Fibroblast of pulmonary artery (primary cell): ENCODE measurements at regions not wholly inside any gene's neighbourhood (a gene's known extent, or its start where the extent isn't known, plus 50 kb on each side); places are given as distances from the start of the nearest gene placed in this dataset.
"Not testable (repeated sequence)": the region's sequence is repeated elsewhere in the genome, so short reads cannot be mapped to it uniquely, and the experiment has no call there.

ENCODE experiments used
- DNase-seq: peaks from one replicate; pipeline ENCODE4 v3.0.0-alpha.2; 2010; ENCODE audit warnings: low read depth
- H3K4me3 ChIP-seq: replicated peaks from 2 replicates; pipeline ENCODE4 v1.5.1; 2011; ENCODE audit warnings: low read depth, mild to moderate bottlenecking, control low read depth, low read length, moderate library complexity
- CTCF ChIP-seq: IDR thresholded peaks from 2 replicates; pipeline ENCODE4 v1.5.1; 2011; ENCODE audit warnings: mild to moderate bottlenecking, control low read depth, low read length, inconsistent platforms; ENCODE audit errors: missing control alignments

GRCh38 chr17:77619851-77620250 lies 338.7 kb upstream of the TNRC6C start:
- peak; percentile 71 for DNase-seq
- H3K4me3 ChIP-seq: no peak overlapping the region
- no peak for TF ChIP-seq CTCF

DNA sequence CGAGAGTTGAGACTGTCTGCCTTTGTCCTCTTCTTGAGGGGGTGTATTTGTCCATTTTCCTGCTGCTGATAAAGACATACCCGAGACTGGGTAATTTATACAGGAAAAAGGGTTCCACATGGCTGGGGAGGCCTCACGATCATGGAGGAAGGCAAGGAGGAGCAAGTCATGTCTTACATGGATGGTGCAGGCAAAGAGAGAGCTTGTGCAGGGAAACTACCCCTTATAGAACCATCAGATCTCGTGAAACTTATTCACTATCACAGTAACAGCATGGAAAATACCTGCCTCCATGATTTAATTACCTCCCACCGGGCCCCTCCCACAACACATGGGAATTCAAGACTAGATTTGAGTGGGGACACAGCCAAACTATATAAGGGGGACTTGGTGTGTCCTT lies 338.2 kb upstream of the TNRC6C start:
- no peak overlapping the region for H3K4me3 ChIP-seq
- no peak for TF ChIP-seq CTCF
- no peak for DNase-seq

DNA sequence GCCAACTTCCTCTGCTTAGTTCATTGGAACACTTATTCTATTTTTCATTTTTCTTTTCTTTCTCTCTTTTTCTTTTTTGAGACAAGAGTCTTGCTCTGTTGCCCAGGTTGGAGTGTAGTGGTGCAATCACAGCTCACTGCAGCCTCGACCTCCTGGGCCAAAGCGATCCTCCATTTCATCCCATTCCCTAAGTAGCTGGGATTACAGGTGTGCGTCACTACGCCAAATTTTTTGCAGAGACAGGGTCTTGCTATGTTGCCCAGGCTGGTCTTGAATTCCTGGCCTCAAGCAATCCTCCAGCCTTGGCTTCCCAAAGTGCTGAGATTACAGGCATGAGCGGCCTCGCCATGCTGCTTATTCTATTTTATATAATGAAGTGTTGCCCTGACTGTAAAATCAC lies 336.4 kb upstream of the TNRC6C start:
- H3K4me3 ChIP-seq, DNase-seq: not testable (repeated sequence)

DNA sequence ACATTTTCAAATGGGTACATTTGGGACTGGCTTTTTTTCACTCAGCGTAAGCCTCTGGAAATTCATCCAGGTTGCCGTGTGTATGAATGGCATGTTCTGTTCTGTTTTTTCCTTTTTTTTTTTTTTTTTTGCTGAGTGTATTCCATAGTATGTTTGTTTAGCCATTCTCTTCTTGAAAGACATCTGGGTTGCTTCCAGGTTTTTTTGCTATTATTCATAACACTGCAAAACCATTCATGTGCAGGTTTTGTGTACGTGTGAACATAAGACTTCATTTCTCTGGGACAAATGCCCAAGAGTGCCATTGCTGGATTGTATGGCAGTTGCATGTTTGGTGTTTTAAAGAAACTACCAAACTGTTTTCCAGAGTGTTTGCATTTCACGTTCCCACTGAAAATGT lies 335.9 kb upstream of the TNRC6C start:
- TF ChIP-seq CTCF: no peak
- no peak for DNase-seq
- H3K4me3 ChIP-seq: no peak overlapping the region

DNA sequence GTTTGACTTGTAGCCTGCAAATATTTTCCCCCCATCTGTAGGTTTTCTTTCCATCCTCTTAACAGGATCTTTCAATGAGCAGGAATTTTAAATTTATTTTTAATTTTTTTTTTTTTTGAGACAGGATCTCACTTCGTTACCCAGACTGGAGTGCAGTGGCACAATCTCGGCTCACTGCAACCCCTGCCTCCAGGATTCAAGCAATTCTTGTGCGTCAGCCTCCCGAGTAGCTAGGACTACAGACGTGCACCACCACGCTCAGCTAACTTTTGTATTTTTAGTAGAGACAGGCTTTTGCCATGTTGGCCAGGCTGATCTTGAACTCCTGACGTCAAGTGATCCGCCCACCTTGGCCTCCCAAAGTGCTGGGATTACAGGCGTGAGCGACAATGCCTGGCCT lies 335.2 kb upstream of the TNRC6C start:
- not testable (repeated sequence) for DNase-seq, H3K4me3 ChIP-seq

DNA sequence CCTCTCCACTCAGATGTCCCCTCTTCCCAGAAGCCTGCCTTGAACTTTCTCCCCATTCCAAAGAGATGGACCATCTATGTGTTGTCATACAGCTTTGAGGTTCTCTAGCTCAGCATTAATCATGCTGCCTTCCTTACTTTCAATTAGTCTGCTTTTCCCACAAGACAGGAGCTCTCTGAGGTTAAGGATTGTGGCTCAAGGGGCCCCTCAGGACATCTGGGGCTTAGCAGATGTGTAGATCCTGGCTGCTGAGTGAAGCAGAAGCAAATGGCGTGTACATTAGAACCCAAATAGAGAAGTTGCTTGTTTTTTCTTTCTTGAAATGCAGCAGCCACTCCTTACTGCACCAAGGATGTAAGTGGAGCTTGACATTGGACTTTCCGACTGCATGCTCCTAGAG lies 330.5 kb upstream of the TNRC6C start:
- no peak for DNase-seq
- no peak for TF ChIP-seq CTCF
- H3K4me3 ChIP-seq: no peak overlapping the region

GRCh38 chr17:77629284-77629683 lies 329.2 kb upstream of the TNRC6C start:
- not testable (repeated sequence) for DNase-seq

GRCh38 chr17:77631307-77631706 lies 327.2 kb upstream of the TNRC6C start:
- TF ChIP-seq CTCF: no peak
- H3K4me3 ChIP-seq: no peak overlapping the region
- no peak for DNase-seq

More at GRCh38 chr17:77629284-77629683, 329.2 kb upstream of the TNRC6C start:
- H3K4me3 ChIP-seq: not testable (repeated sequence)

- no peak overlapping the region for H3K4me3 ChIP-seq
- TF ChIP-seq CTCF: no peak
- DNase-seq: no peak
Measured at GRCh38 chr17:77632619-77633018, 325.9 kb upstream of the TNRC6C start.
